ENCODE measurements at regions not wholly inside any gene's neighbourhood (a gene's known extent, or its start where the extent isn't known, plus 50 kb on each side); places are given as distances from the start of the nearest gene placed in this dataset.
A peak's percentile ranks its signal among the peaks of the same experiment; 100 is the strongest.

DNA sequence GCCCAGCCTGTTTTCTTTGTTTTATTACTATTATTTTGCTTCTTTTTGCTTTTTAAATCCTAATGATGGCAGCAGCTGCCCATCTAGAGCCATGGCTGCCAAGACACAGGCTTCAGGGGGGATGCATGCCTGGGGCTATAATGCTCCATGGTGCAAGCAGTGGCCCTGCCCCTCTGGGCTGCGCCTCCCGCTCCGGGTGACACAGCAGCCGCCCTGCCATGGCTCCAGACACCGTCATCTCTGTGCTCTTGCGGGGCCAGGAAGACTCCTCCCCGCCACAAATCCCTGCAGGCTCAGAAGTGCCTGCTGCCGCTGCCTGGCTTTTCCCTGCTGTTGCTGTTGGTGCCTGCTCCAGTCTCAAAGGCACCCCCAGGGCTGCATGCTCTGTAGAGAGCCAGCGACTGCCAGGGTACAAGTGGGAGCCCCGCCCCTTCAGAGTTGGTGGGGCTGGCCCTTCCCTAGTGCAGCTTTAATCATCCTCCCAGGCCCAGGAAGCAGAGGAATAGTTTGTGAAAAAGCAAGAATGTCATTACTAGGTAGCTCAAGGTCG, 581.5 kb downstream of the FGF9 start:
- no peak for TF ChIP-seq CEBPB (IDR thresholded peaks at IDR 0.05; ENCODE audit: low read depth, low read length)
- TF ChIP-seq RCOR1 (IDR thresholded peaks at IDR 0.05; ENCODE audit: insufficient replicate concordance, low read length) = no peak
- no peak for TF ChIP-seq NFE2L2 (IDR thresholded peaks at IDR 0.05; ENCODE audit: low read depth, low read length)
- no peak for TF ChIP-seq RFX5 (IDR thresholded peaks at IDR 0.05; ENCODE audit: low read depth, low read length)
- no peak for TF ChIP-seq MAFK (IDR thresholded peaks at IDR 0.05; ENCODE audit: low read depth, low read length)
- no peak for TF ChIP-seq SMC3 (IDR thresholded peaks at IDR 0.05; ENCODE audit: low read depth, low read length)
- no peak for TF ChIP-seq FOS (IDR thresholded peaks at IDR 0.05; ENCODE audit: low read depth, low read length)
- no peak for TF ChIP-seq RAD21 (IDR thresholded peaks at IDR 0.05; ENCODE audit: low read length)
- no peak for TF ChIP-seq BHLHE40 (IDR thresholded peaks at IDR 0.05; ENCODE audit: low read depth, low read length)
- TF ChIP-seq, protein P1, sequence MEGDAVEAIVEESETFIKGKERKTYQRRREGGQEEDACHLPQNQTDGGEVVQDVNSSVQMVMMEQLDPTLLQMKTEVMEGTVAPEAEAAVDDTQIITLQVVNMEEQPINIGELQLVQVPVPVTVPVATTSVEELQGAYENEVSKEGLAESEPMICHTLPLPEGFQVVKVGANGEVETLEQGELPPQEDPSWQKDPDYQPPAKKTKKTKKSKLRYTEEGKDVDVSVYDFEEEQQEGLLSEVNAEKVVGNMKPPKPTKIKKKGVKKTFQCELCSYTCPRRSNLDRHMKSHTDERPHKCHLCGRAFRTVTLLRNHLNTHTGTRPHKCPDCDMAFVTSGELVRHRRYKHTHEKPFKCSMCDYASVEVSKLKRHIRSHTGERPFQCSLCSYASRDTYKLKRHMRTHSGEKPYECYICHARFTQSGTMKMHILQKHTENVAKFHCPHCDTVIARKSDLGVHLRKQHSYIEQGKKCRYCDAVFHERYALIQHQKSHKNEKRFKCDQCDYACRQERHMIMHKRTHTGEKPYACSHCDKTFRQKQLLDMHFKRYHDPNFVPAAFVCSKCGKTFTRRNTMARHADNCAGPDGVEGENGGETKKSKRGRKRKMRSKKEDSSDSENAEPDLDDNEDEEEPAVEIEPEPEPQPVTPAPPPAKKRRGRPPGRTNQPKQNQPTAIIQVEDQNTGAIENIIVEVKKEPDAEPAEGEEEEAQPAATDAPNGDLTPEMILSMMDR (conservative IDR thresholded peaks at IDR 0.05; ENCODE audit: low read depth, low read length) = no peak
- TF ChIP-seq, protein P2, sequence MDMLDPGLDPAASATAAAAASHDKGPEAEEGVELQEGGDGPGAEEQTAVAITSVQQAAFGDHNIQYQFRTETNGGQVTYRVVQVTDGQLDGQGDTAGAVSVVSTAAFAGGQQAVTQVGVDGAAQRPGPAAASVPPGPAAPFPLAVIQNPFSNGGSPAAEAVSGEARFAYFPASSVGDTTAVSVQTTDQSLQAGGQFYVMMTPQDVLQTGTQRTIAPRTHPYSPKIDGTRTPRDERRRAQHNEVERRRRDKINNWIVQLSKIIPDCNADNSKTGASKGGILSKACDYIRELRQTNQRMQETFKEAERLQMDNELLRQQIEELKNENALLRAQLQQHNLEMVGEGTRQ (IDR thresholded peaks at IDR 0.05; ENCODE audit: low read depth, low read length) = no peak
- TF ChIP-seq ELK1 (IDR thresholded peaks at IDR 0.05; ENCODE audit: borderline replicate concordance, low read depth, low read length) = no peak
- no peak for TF ChIP-seq POLR2A (IDR thresholded peaks at IDR 0.05; ENCODE audit: low read depth, low read length)
- no peak for TF ChIP-seq MAZ (IDR thresholded peaks at IDR 0.05; ENCODE audit: borderline replicate concordance, low read depth, low read length)
- TF ChIP-seq MXI1 (IDR thresholded peaks at IDR 0.05; ENCODE audit: borderline replicate concordance, low read depth, low read length) = no peak
- TF ChIP-seq CHD1 (IDR thresholded peaks at IDR 0.05; ENCODE audit: low read depth, low read length) = no peak
- no peak overlapping the region for H2BK5ac ChIP-seq (ENCODE audit: low read depth, low read length, poor library complexity, severe bottlenecking)
- H3K79me1 ChIP-seq (ENCODE audit: low read depth in 1 of 2, low read length in 2 of 2) = no peaks in the 10 kb centered on the region
- no peaks in the 10 kb centered on the region for H3K9me3 ChIP-seq (ENCODE audit: control insufficient read depth, insufficient read depth, low read length)
- no peak overlapping the region for H3K27ac ChIP-seq (ENCODE audit: insufficient read depth, low read length)
- H2BK20ac ChIP-seq (ENCODE audit: low read depth, low read length) = no peak overlapping the region
- H2AK9ac ChIP-seq (replicated peaks; ENCODE audit: low read depth, low read length, poor library complexity) = no peak overlapping the region
- H2AK5ac ChIP-seq (ENCODE audit: low read depth, low read length) = no peak overlapping the region
- H3K4me2 ChIP-seq (ENCODE audit: low read depth, low read length) = no peak overlapping the region
- intact Hi-C loops (cut with micrococcal nuclease) (no loop called here), dilution Hi-C loops (cut with HindIII; ENCODE audit: low sequenced_read_pairs, unreplicated experiment) (no loop called here), in situ Hi-C loops (cut with MboI; ENCODE audit: low sequenced_read_pairs) (no loop called here)
- H4K5ac ChIP-seq (ENCODE audit: low read depth, low read length) = no peak overlapping the region
- H3K9ac ChIP-seq (ENCODE audit: low read depth, low read length) = no peak overlapping the region
- ATAC-seq (ENCODE audit: low read depth) = no peak
- H4K8ac ChIP-seq (ENCODE audit: low read depth in 2 of 2, low read length in 2 of 2) = no peak overlapping the region
- H2BK15ac ChIP-seq (ENCODE audit: low read depth, low read length) = no peak overlapping the region
- H4K91ac ChIP-seq (ENCODE audit: insufficient read depth, low read depth, low read length) = no peak overlapping the region
- H3K27me3 ChIP-seq (ENCODE audit: control insufficient read depth, insufficient read depth, low read length) = peaks cover 4% of the 10 kb centered on the region
- no peaks in the 10 kb centered on the region for H3K36me3 ChIP-seq (ENCODE audit: control insufficient read depth, insufficient read depth, low read length)
- H3K18ac ChIP-seq (ENCODE audit: low read depth, low read length) = no peak overlapping the region
- CTCF ChIA-PET = interaction anchor here (1.6 kb wide), 1 partner anchor 613 kb away, joined by 3 read pairs; no protein-coding TSS in a partner anchor
- H4K20me1 ChIP-seq (ENCODE audit: insufficient read depth, low read length) = no peaks in the 10 kb centered on the region
- no peak overlapping the region for H3K14ac ChIP-seq (replicated peaks; ENCODE audit: low read depth, low read length)
- DNase-seq = no peak
- H2BK120ac ChIP-seq (ENCODE audit: low read depth, low read length) = no peak overlapping the region
- H3K4me3 ChIP-seq (ENCODE audit: insufficient read depth, low read depth, low read length) = no peak overlapping the region
- BruUV-seq (replicated peaks) = no TSS peak
- H3K9me1 ChIP-seq (ENCODE audit: insufficient read depth, low read length) = no peaks in the 10 kb centered on the region
- H2AFZ ChIP-seq (replicated peaks; ENCODE audit: low read length, poor library complexity) = peak overlapping the region; percentile 3
- no peak overlapping the region for H3K56ac ChIP-seq (ENCODE audit: extremely low read depth, insufficient read depth, low read length)
- H3K23ac ChIP-seq (ENCODE audit: low read depth, low read length) = no peak overlapping the region
- POLR2A ChIA-PET (ENCODE audit: unreplicated experiment) = no interaction called here
- 89% methylated on average over 7 of the region's 11 CpGs; no CpG with 5 or more reads in 1 of the 2 experiments for WGBS, 2 experiments (ENCODE audit: extremely low coverage in 2 of 2, insufficient read length in 1 of 2)
- H3K4ac ChIP-seq (ENCODE audit: low read depth, low read length) = no peak overlapping the region
- no peaks in the 10 kb centered on the region for H3K4me1 ChIP-seq (ENCODE audit: control insufficient read depth, insufficient read depth, low read length)
